ENCODE measurements at regions not wholly inside any gene's neighbourhood (a gene's known extent, or its start where the extent isn't known, plus 50 kb on each side); places are given as distances from the start of the nearest gene placed in this dataset.

DNA sequence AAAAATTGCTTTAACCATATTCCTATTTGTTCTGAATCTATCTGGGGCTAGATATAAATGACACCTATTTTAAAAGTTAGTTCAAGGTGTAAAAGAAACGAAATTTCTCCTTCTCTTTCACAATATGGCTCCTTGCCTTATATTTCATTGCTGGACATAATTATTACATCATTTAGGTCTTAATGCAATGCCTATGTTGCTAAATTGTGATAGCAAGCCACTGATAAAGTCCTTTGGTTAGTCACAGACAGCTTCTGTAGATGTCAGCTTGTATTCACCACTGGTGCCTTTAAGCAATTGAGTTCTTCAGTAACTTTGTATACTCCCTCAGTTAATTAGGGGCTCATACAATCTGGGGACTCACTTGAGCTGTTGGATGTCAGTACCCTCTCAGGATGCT, 1236.6 kb downstream of the GATA3 start:
- no peak for TF ChIP-seq EP300 (IDR thresholded peaks at IDR 0.05; ENCODE audit: borderline replicate concordance)
- TF ChIP-seq YY1 (IDR thresholded peaks at IDR 0.05; ENCODE audit: low read depth) = no peak
- no peak for TF ChIP-seq TCF12 (IDR thresholded peaks at IDR 0.05; ENCODE audit: low read depth)
- no peak for TF ChIP-seq NFIC (IDR thresholded peaks at IDR 0.05)
- TF ChIP-seq, protein P1, sequence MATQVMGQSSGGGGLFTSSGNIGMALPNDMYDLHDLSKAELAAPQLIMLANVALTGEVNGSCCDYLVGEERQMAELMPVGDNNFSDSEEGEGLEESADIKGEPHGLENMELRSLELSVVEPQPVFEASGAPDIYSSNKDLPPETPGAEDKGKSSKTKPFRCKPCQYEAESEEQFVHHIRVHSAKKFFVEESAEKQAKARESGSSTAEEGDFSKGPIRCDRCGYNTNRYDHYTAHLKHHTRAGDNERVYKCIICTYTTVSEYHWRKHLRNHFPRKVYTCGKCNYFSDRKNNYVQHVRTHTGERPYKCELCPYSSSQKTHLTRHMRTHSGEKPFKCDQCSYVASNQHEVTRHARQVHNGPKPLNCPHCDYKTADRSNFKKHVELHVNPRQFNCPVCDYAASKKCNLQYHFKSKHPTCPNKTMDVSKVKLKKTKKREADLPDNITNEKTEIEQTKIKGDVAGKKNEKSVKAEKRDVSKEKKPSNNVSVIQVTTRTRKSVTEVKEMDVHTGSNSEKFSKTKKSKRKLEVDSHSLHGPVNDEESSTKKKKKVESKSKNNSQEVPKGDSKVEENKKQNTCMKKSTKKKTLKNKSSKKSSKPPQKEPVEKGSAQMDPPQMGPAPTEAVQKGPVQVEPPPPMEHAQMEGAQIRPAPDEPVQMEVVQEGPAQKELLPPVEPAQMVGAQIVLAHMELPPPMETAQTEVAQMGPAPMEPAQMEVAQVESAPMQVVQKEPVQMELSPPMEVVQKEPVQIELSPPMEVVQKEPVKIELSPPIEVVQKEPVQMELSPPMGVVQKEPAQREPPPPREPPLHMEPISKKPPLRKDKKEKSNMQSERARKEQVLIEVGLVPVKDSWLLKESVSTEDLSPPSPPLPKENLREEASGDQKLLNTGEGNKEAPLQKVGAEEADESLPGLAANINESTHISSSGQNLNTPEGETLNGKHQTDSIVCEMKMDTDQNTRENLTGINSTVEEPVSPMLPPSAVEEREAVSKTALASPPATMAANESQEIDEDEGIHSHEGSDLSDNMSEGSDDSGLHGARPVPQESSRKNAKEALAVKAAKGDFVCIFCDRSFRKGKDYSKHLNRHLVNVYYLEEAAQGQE (IDR thresholded peaks at IDR 0.05; ENCODE audit: low read depth) = no peak
- no peak for TF ChIP-seq TEAD4 (IDR thresholded peaks at IDR 0.05)
- no peak for TF ChIP-seq CEBPB (IDR thresholded peaks at IDR 0.05)
- no peak for TF ChIP-seq EGR1 (IDR thresholded peaks at IDR 0.05)
- TF ChIP-seq, protein P2, sequence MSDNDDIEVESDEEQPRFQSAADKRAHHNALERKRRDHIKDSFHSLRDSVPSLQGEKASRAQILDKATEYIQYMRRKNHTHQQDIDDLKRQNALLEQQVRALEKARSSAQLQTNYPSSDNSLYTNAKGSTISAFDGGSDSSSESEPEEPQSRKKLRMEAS (IDR thresholded peaks at IDR 0.05) = no peak
- TF ChIP-seq, protein P3, sequence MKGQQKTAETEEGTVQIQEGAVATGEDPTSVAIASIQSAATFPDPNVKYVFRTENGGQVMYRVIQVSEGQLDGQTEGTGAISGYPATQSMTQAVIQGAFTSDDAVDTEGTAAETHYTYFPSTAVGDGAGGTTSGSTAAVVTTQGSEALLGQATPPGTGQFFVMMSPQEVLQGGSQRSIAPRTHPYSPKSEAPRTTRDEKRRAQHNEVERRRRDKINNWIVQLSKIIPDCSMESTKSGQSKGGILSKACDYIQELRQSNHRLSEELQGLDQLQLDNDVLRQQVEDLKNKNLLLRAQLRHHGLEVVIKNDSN (IDR thresholded peaks at IDR 0.05) = no peak
- no peak for TF ChIP-seq FOXM1 (IDR thresholded peaks at IDR 0.05; ENCODE audit: borderline replicate concordance, low read depth)
- TF ChIP-seq ZBTB7A (IDR thresholded peaks at IDR 0.05; ENCODE audit: low read depth) = no peak
- no peak for TF ChIP-seq TAF1 (IDR thresholded peaks at IDR 0.05; ENCODE audit: low read depth)
- no peak for TF ChIP-seq RAD21 (IDR thresholded peaks at IDR 0.05; ENCODE audit: low read depth)
- no peak for TF ChIP-seq CREB1 (IDR thresholded peaks at IDR 0.05; ENCODE audit: low read depth)

GRCh38 chr10:9294132-9294663, 1239.7 kb downstream of the GATA3 start:
- TF ChIP-seq TCF12 (IDR thresholded peaks at IDR 0.05; ENCODE audit: low read depth) (no peak), EGR1 (IDR thresholded peaks at IDR 0.05) (no peak), NFIC (IDR thresholded peaks at IDR 0.05) (no peak), ZBTB7A (IDR thresholded peaks at IDR 0.05; ENCODE audit: low read depth) (no peak), CREB1 (IDR thresholded peaks at IDR 0.05; ENCODE audit: low read depth) (no peak), CEBPB (IDR thresholded peaks at IDR 0.05) (no peak), RAD21 (IDR thresholded peaks at IDR 0.05; ENCODE audit: low read depth) (no peak), TEAD4 (IDR thresholded peaks at IDR 0.05) (no peak), FOXM1 (IDR thresholded peaks at IDR 0.05; ENCODE audit: borderline replicate concordance, low read depth) (no peak), EP300 (IDR thresholded peaks at IDR 0.05; ENCODE audit: borderline replicate concordance) (no peak), YY1 (IDR thresholded peaks at IDR 0.05; ENCODE audit: low read depth) (no peak), TAF1 (IDR thresholded peaks at IDR 0.05; ENCODE audit: low read depth) (no peak)
- TF ChIP-seq, protein P2 (IDR thresholded peaks at IDR 0.05) = no peak
- TF ChIP-seq, protein P3 (IDR thresholded peaks at IDR 0.05) = no peak
- TF ChIP-seq, protein P1 (IDR thresholded peaks at IDR 0.05; ENCODE audit: low read depth) = no peak

- TF ChIP-seq EP300 (IDR thresholded peaks at IDR 0.05; ENCODE audit: borderline replicate concordance) = no peak
- TF ChIP-seq TAF1 (IDR thresholded peaks at IDR 0.05; ENCODE audit: low read depth) = no peak
- TF ChIP-seq CEBPB (IDR thresholded peaks at IDR 0.05) = no peak
- no peak for TF ChIP-seq CREB1 (IDR thresholded peaks at IDR 0.05; ENCODE audit: low read depth)
- no peak for TF ChIP-seq TCF12 (IDR thresholded peaks at IDR 0.05; ENCODE audit: low read depth)
- TF ChIP-seq YY1 (IDR thresholded peaks at IDR 0.05; ENCODE audit: low read depth) = no peak
- TF ChIP-seq, protein P1 (IDR thresholded peaks at IDR 0.05; ENCODE audit: low read depth) = no peak
- no peak for TF ChIP-seq NFIC (IDR thresholded peaks at IDR 0.05)
- no peak for TF ChIP-seq TEAD4 (IDR thresholded peaks at IDR 0.05)
These were observed 1240.4 kb downstream of the GATA3 start for GRCh38 chr10:9294865-9295264.

GRCh38 chr10:9296190-9296589, 1241.7 kb downstream of the GATA3 start:
- TF ChIP-seq RAD21 (IDR thresholded peaks at IDR 0.05; ENCODE audit: low read depth) = no peak
